ENCODE measurements at regions not wholly inside any gene's neighbourhood (a gene's known extent, or its start where the extent isn't known, plus 50 kb on each side); places are given as distances from the start of the nearest gene placed in this dataset.

DNA sequence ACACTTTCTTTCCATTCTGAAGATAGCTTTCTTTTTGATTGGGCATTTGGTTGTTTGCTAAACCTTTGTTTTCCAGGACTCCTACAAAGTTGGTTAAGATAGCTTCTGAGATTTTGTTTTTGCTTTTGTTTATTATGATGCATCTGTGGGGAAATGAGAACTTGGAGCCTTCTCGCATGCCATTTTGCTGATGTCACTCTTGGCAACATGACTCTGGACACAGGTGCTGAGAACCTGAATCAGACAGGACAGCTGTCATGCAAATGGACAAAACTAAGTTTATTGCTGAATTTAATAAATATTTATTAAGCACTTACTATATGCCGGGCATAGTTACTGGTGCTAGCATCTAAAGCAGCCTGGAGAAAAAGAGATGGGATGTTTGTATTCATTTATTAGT lies 274.1 kb downstream of the ZEB1 start:
- TF ChIP-seq POLR2AphosphoS5 (IDR thresholded peaks at IDR 0.05) (no peak), POLR2A (IDR thresholded peaks at IDR 0.05) (no peak)
